ENCODE measurements at regions not wholly inside any gene's neighbourhood (a gene's known extent, or its start where the extent isn't known, plus 50 kb on each side); places are given as distances from the start of the nearest gene placed in this dataset.
"Not testable (repeated sequence)": the region's sequence is repeated elsewhere in the genome, so short reads cannot be mapped to it uniquely, and the experiment has no call there.

DNA sequence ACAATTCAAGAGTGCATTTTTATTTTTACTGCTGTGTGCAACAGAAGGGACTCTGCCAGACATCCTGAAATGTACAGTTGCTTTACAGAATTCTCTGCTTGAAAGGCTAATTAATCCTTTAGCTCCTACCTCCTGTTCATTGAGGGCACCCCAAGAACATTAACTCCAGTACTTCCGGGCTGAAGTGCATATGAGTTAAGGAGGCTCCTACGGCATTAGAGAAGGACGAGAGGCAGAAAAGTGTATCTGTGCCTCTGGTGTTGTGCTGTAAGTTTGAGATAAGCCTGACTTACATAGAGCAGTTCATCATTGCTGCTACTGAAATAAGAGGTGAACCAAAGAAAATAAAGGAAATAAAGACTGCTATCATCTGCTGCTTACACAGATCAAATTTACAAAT, 609.3 kb upstream of the ADGRB3 start:
- FAIRE-seq = no peak
- no peaks in the 10 kb centered on the region for H3K9me3 ChIP-seq
- H3K4me3 ChIP-seq = no peak overlapping the region
- H3K27ac ChIP-seq = no peak overlapping the region
- ATAC-seq = no peak
- ChIA-PET POLR2A (no interaction called here), CTCF (no interaction called here)
- H3K4me1 ChIP-seq = no peaks in the 10 kb centered on the region
- no peak overlapping the region for H3K4me2 ChIP-seq
- WGBS (ENCODE audit: missing lambda C conversion rate) = 60% methylated on average over 3 of the region's 3 CpGs
- TF ChIP-seq CEBPB (IDR thresholded peaks at IDR 0.05) (no peak), POLR2AphosphoS2 (conservative IDR thresholded peaks at IDR 0.05; ENCODE audit: low read length) (no peak), KDM5A (IDR thresholded peaks at IDR 0.05) (no peak), EHF (CRISPR knock-in tag; IDR thresholded peaks at IDR 0.05) (no peak), EHMT2 (IDR thresholded peaks at IDR 0.05; ENCODE audit: low read depth) (no peak), MAFK (IDR thresholded peaks at IDR 0.05; ENCODE audit: partially characterized antibody) (no peak), MAZ (IDR thresholded peaks at IDR 0.05; ENCODE audit: borderline replicate concordance, low read depth, low read length) (no peak), NPAS2 (CRISPR knock-in tag; IDR thresholded peaks at IDR 0.05; ENCODE audit: borderline replicate concordance) (no peak), EP300 (IDR thresholded peaks at IDR 0.05) (no peak), RFX5 (IDR thresholded peaks at IDR 0.05) (no peak)
- TF ChIP-seq, protein P1, sequence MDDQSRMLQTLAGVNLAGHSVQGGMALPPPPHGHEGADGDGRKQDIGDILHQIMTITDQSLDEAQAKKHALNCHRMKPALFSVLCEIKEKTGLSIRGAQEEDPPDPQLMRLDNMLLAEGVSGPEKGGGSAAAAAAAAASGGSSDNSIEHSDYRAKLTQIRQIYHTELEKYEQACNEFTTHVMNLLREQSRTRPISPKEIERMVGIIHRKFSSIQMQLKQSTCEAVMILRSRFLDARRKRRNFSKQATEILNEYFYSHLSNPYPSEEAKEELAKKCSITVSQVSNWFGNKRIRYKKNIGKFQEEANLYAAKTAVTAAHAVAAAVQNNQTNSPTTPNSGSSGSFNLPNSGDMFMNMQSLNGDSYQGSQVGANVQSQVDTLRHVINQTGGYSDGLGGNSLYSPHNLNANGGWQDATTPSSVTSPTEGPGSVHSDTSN (IDR thresholded peaks at IDR 0.05) = no peak
- DNase-seq (ENCODE audit: low read depth in 1 of 2, low spot score in 1 of 2) = no peak

DNA sequence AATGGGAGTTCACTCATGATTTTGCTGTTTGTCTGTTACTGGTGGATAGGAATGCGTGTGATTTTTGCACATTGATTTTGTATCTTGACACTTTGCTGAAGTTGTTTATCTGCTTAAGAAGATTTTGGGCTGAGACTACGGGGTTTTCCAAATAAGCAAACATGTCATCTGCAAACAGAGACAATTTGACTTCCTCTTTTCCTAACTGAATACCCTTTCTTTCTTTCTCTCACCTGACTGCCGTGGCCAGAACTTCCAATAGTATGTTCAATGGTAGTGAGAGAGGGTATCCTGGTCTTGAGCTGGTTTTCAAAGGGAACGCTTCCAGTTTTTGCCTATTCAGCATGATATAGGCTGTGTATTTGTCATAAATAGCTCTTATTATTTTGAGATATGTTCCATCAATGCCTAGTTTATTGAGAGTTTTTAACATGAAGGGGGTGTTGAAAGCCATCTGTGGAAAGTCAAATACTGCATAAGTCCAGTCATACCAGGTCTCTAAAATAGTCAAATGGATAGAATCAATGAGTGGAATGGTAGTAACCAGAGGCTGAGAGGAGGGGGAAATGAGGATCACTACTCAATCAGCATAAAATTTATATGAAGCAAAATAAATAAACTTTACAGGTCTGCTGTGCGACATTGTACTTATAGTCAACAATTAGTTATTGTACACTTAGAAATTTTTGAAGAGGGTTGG, 610.4 kb upstream of the ADGRB3 start:
- Histone ChIP-seq H3K4me3 (no peak overlapping the region), H3K9me3 (no peaks in the 10 kb centered on the region), H3K27ac (no peak overlapping the region), H3K4me1 (no peaks in the 10 kb centered on the region), H3K4me2 (no peak overlapping the region)
- POLR2A ChIA-PET = no interaction called here
- DNase-seq (ENCODE audit: low read depth in 1 of 2, low spot score in 1 of 2) (no peak), ATAC-seq (no peak), FAIRE-seq (no peak)
- CTCF ChIA-PET = no interaction called here
- 27% methylated on average over 5 of the region's 5 CpGs for WGBS (ENCODE audit: missing lambda C conversion rate)
- no peak for TF ChIP-seq JUNB (IDR thresholded peaks at IDR 0.05)
- TF ChIP-seq EP300 (IDR thresholded peaks at IDR 0.05) = no peak
- TF ChIP-seq ZNF302 (CRISPR knock-in tag; IDR thresholded peaks at IDR 0.05) = no peak
- no peak for TF ChIP-seq FOSB (CRISPR knock-in tag; IDR thresholded peaks at IDR 0.05)
- TF ChIP-seq CBX2 (IDR thresholded peaks at IDR 0.05; ENCODE audit: borderline replicate concordance, low read depth) = no peak
- no peak for TF ChIP-seq EHF (CRISPR knock-in tag; IDR thresholded peaks at IDR 0.05)
- TF ChIP-seq HOXB13 (CRISPR knock-in tag; IDR thresholded peaks at IDR 0.05; ENCODE audit: low read depth) = no peak
- TF ChIP-seq, protein P2, sequence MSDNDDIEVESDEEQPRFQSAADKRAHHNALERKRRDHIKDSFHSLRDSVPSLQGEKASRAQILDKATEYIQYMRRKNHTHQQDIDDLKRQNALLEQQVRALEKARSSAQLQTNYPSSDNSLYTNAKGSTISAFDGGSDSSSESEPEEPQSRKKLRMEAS (IDR thresholded peaks at IDR 0.05) = no peak
- no peak for TF ChIP-seq HOXA7 (CRISPR knock-in tag; IDR thresholded peaks at IDR 0.05)
- TF ChIP-seq HOXB5 (CRISPR knock-in tag; IDR thresholded peaks at IDR 0.05) = no peak
- no peak for TF ChIP-seq SREBF2 (IDR thresholded peaks at IDR 0.05)
- TF ChIP-seq, protein P3, sequence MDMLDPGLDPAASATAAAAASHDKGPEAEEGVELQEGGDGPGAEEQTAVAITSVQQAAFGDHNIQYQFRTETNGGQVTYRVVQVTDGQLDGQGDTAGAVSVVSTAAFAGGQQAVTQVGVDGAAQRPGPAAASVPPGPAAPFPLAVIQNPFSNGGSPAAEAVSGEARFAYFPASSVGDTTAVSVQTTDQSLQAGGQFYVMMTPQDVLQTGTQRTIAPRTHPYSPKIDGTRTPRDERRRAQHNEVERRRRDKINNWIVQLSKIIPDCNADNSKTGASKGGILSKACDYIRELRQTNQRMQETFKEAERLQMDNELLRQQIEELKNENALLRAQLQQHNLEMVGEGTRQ (IDR thresholded peaks at IDR 0.05) = no peak
- TF ChIP-seq TP53 (CRISPR knock-in tag; IDR thresholded peaks at IDR 0.05) = no peak
- TF ChIP-seq, protein P4, sequence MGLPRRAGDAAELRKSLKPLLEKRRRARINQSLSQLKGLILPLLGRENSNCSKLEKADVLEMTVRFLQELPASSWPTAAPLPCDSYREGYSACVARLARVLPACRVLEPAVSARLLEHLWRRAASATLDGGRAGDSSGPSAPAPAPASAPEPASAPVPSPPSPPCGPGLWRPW (IDR thresholded peaks at IDR 0.05) = no peak
- TF ChIP-seq, protein P5, sequence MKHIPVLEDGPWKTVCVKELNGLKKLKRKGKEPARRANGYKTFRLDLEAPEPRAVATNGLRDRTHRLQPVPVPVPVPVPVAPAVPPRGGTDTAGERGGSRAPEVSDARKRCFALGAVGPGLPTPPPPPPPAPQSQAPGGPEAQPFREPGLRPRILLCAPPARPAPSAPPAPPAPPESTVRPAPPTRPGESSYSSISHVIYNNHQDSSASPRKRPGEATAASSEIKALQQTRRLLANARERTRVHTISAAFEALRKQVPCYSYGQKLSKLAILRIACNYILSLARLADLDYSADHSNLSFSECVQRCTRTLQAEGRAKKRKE (CRISPR knock-in tag; IDR thresholded peaks at IDR 0.05; ENCODE audit: low read depth) = no peak
- TF ChIP-seq ESRRA (IDR thresholded peaks at IDR 0.05; ENCODE audit: borderline replicate concordance, low read length) = no peak
- no peak for TF ChIP-seq CHD4 (IDR thresholded peaks at IDR 0.05; ENCODE audit: borderline replicate concordance)
- TF ChIP-seq RCOR1 (IDR thresholded peaks at IDR 0.05; ENCODE audit: low read depth, low read length) = no peak
- TF ChIP-seq, protein P6, sequence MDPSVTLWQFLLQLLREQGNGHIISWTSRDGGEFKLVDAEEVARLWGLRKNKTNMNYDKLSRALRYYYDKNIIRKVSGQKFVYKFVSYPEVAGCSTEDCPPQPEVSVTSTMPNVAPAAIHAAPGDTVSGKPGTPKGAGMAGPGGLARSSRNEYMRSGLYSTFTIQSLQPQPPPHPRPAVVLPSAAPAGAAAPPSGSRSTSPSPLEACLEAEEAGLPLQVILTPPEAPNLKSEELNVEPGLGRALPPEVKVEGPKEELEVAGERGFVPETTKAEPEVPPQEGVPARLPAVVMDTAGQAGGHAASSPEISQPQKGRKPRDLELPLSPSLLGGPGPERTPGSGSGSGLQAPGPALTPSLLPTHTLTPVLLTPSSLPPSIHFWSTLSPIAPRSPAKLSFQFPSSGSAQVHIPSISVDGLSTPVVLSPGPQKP (IDR thresholded peaks at IDR 0.05; ENCODE audit: low read depth, low read length) = no peak
- no peak for TF ChIP-seq FOSL2 (IDR thresholded peaks at IDR 0.05)
- TF ChIP-seq FOSL2 (CRISPR knock-in tag; IDR thresholded peaks at IDR 0.05) = no peak

DNA sequence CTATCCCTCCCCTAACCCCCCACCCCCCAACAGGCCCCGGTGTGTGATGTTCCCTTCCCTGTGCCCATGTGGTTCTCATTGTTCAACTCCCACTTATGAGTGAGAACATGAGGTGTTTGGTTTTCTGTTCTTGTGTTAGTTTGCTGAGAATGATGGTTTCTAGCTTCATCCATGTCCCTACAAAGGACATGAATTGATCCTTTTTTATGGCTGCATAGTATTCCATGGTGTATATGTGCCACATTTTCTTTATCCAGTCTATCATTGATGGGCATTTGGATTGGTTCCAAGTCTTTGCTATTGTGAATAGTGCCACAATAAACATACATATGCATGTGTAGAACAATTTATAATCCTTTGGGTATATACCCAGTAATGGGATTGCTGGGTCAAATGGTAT, 612.1 kb upstream of the ADGRB3 start:
- FAIRE-seq; CTCF ChIA-PET; DNase-seq (ENCODE audit: low read depth in 1 of 2, low spot score in 1 of 2); ATAC-seq; H3K27ac ChIP-seq; H3K4me1 ChIP-seq; POLR2A ChIA-PET; H3K4me3 ChIP-seq; H3K4me2 ChIP-seq; H3K9me3 ChIP-seq: not testable (repeated sequence)
- WGBS (ENCODE audit: missing lambda C conversion rate) = 0% methylated on average over 1 of the region's 1 CpG

All from A549 (cell line).